Gastroesophageal sphincter (tissue), 4 donors: ENCODE measurements at regions not wholly inside any gene's neighbourhood (a gene's known extent, or its start where the extent isn't known, plus 50 kb on each side); places are given as distances from the start of the nearest gene placed in this dataset.

Experiments
- ATAC-seq: fragments of 150-250 bp; one replicate; pipeline ENCODE4 v1.9.1; 2016; ENCODE audit warnings: mild to moderate bottlenecking, moderate library complexity
- H3K27ac ChIP-seq, 4 donors: fragments of 200-600 bp; sonication (generic) in 3 of 4; 1 replicate in 3 of 4; 2 replicates in 1 of 4; pipeline ENCODE4 v1.5.1; 2016 to 2019
- H3K27me3 ChIP-seq: fragments of 200-600 bp; sonication (generic); one replicate; pipeline ENCODE4 v1.5.1; 2019
- H3K36me3 ChIP-seq, 2 donors: fragments of 200-600 bp; sonication (generic); one replicate each; pipeline ENCODE4 v1.5.1; 2019; ENCODE audit warnings: control low read depth in 1 of 2
- H3K4me1 ChIP-seq, 3 donors: fragments of 200-600 bp; sonication (generic); 1 replicate in 2 of 3; 2 replicates in 1 of 3; pipeline ENCODE4 v1.5.1; 2016 to 2019; ENCODE audit warnings: control low read depth in 2 of 3
- H3K4me3 ChIP-seq, 2 donors: fragments of 200-600 bp; sonication (generic); one replicate each; pipeline ENCODE4 v1.5.1; 2019; ENCODE audit warnings: mild to moderate bottlenecking in 1 of 2, moderate library complexity in 1 of 2
- H3K9me3 ChIP-seq, 3 donors: fragments of 200-600 bp; sonication (generic); one replicate each; pipeline ENCODE4 v1.5.1; 2017 to 2019; ENCODE audit warnings: control low read depth in 2 of 3
- EP300 ChIP-seq: sonication (generic); formaldehyde crosslinking; IDR thresholded peaks from one replicate; pipeline ENCODE4 v1.6.1; 2017; ENCODE audit warnings: antibody characterized with exemption, mild to moderate bottlenecking
- POLR2A ChIP-seq, 2 donors: fragments of 450-650 bp; IDR thresholded peaks; one replicate each; pipeline ENCODE4 v1.6.1; 2017; ENCODE audit warnings: antibody characterized with exemption in 2 of 2, mild to moderate bottlenecking in 2 of 2, moderate library complexity in 1 of 2
- POLR2AphosphoS5 ChIP-seq: sonication (generic); formaldehyde crosslinking; IDR thresholded peaks from one replicate; pipeline ENCODE4 v1.6.1; 2017; ENCODE audit warnings: antibody characterized with exemption
- WGBS, 2 donors: methylation state at CpG; one replicate each; pipeline ENCODE4 v1.1.5; 2018; ENCODE audit warnings: low coverage in 1 of 2; 5-methylcytosine and 5-hydroxymethylcytosine counted together
- TF ChIP-seq, protein P1 (sequence below), 4 experiments: fragments of 200-600 bp in 2 of 4; fragments of 450-650 bp in 2 of 4; sonication (generic) in 1 of 4; IDR thresholded peaks; one replicate each; pipeline ENCODE4 v1.5.1; 2017 to 2019; ENCODE audit warnings: antibody characterized with exemption in 4 of 4, mild to moderate bottlenecking in 2 of 4, moderate library complexity in 2 of 4

DNA sequence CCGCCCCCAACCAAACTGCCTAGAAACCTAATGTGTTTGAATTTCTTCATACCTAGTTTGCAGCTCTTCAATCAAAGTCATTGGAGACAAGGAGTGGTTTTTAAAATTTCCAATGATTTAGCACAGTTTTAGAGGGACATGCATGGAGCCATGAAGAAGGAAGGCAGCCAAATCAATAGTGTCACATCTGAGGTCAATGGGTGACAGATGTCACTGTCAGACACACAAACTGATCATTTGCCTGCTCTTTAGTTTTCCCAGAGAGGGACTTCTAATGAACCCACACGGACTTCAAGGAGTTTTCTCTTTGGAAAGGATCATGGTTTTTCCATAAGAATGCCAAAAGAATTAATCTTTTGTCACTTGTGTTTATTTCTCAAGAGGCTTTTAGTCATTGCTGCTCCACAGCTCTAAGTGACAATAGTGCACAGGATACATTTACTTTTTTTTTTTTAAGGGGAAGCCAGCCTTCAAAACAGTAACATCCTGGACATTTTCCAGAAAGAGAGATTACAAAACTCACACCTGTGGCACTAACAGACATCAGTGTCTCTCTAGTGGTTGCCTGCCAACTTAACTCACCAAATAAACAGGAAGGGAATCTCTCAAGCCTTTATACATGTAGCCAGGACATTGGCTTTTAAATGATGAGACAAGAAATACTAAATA lies 251.1 kb upstream of the DIAPH2 start:
- Histone ChIP-seq H3K9me3 (no peaks in the 10 kb centered on the region), H3K36me3 (no peaks in the 10 kb centered on the region), H3K27ac (peak overlapping the region; percentile 48 to 71 (median 60)), H3K4me1 (peaks cover 0 to 41% (median 5%) of the 10 kb centered on the region in 3 donors), H3K4me3 (no peak overlapping the region), H3K27me3 (no peaks in the 10 kb centered on the region)
- no peak for TF ChIP-seq POLR2A (IDR thresholded peaks at IDR 0.05)
- no peak for TF ChIP-seq POLR2AphosphoS5
- TF ChIP-seq, protein P1, sequence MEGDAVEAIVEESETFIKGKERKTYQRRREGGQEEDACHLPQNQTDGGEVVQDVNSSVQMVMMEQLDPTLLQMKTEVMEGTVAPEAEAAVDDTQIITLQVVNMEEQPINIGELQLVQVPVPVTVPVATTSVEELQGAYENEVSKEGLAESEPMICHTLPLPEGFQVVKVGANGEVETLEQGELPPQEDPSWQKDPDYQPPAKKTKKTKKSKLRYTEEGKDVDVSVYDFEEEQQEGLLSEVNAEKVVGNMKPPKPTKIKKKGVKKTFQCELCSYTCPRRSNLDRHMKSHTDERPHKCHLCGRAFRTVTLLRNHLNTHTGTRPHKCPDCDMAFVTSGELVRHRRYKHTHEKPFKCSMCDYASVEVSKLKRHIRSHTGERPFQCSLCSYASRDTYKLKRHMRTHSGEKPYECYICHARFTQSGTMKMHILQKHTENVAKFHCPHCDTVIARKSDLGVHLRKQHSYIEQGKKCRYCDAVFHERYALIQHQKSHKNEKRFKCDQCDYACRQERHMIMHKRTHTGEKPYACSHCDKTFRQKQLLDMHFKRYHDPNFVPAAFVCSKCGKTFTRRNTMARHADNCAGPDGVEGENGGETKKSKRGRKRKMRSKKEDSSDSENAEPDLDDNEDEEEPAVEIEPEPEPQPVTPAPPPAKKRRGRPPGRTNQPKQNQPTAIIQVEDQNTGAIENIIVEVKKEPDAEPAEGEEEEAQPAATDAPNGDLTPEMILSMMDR (IDR thresholded peaks at IDR 0.05), result no peak
- TF ChIP-seq EP300, result no peak
- ATAC-seq, result no peak
- 33% methylated on average over 2 of the region's 2 CpGs; no CpG with 5 or more reads in 1 of the 2 donors for WGBS, 2 donors

- TF ChIP-seq EP300 (no peak), POLR2A (IDR thresholded peaks at IDR 0.05) (no peak), POLR2AphosphoS5 (no peak)
- TF ChIP-seq, protein P1 (IDR thresholded peaks at IDR 0.05), result no peak
- no peak for ATAC-seq
- Histone ChIP-seq H3K4me3 (no peak overlapping the region), H3K4me1 (peaks cover 0 to 41% (median 5%) of the 10 kb centered on the region in 3 donors), H3K27me3 (no peaks in the 10 kb centered on the region), H3K36me3 (no peaks in the 10 kb centered on the region), H3K27ac (no peak overlapping the region), H3K9me3 (no peaks in the 10 kb centered on the region)
- 61 to 63% methylated on average over 2 of the region's 2 CpGs for WGBS, 2 donors
These were observed 249.1 kb upstream of the DIAPH2 start for GRCh38 chrX:96435378-96436035.

GRCh38 chrX:96436105-96436504 lies 248.5 kb upstream of the DIAPH2 start:
- TF ChIP-seq EP300, result no peak
- TF ChIP-seq POLR2A (IDR thresholded peaks at IDR 0.05), result no peak
- Histone ChIP-seq H3K9me3 (no peaks in the 10 kb centered on the region), H3K4me3 (no peak overlapping the region), H3K27ac (peak overlapping the region in 1 of 4 donors; percentile 0), H3K27me3 (no peaks in the 10 kb centered on the region), H3K4me1 (peaks cover 0 to 41% (median 5%) of the 10 kb centered on the region in 3 donors), H3K36me3 (no peaks in the 10 kb centered on the region)
- WGBS, 2 donors, result 13 to 50% methylated on average over 3 of the region's 3 CpGs
- no peak for ATAC-seq

DNA sequence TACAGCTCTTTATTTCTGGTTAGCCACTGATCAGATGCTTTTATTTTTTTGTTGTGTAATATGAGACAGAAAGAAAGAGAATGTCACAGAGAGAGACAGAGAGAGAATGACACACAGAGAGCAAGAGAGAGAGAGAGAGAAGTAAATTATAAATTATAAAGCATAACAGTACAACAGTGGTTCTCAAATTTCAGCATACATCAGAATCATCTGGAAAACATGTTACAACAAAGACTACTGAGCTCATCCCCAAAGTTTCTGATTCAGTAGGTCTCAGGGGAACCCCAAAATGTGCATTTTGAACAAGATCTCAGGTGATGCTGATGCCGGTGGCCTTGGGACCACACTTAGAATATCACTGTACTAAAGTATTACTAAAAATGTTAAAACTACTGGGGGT lies 245.8 kb upstream of the DIAPH2 start:
- 92% methylated on average over 1 of the region's 1 CpG; no CpG with 5 or more reads in 1 of the 2 donors for whole genome bisulfite sequencing, 2 donors

GRCh38 chrX:96440941-96441340 lies 243.7 kb upstream of the DIAPH2 start:
- Histone ChIP-seq H3K4me3 (no peak overlapping the region), H3K27me3 (no peaks in the 10 kb centered on the region), H3K27ac (no peak overlapping the region), H3K9me3 (no peaks in the 10 kb centered on the region), H3K36me3 (no peaks in the 10 kb centered on the region), H3K4me1 (peaks cover 0 to 6% (median 0%) of the 10 kb centered on the region in 3 donors)
- TF ChIP-seq, protein P1 (IDR thresholded peaks at IDR 0.05), result no peak
- TF ChIP-seq EP300, result no peak
- TF ChIP-seq POLR2A (IDR thresholded peaks at IDR 0.05), result no peak
- TF ChIP-seq POLR2AphosphoS5, result no peak
- no peak for ATAC-seq
- WGBS, 2 donors, result 67 to 76% methylated on average over 3 to 6 of the region's 6 CpGs

More for the DNA sequence above, 245.8 kb upstream of the DIAPH2 start:
- no peak overlapping the region for H3K4me3 ChIP-seq
- no peaks in the 10 kb centered on the region for H3K36me3 ChIP-seq
- TF ChIP-seq, protein P1 (IDR thresholded peaks at IDR 0.05), result no peak
- TF ChIP-seq POLR2AphosphoS5 (no peak), POLR2A (IDR thresholded peaks at IDR 0.05) (no peak), EP300 (no peak)
- H3K4me1 ChIP-seq, result peaks cover 0 to 18% (median 0%) of the 10 kb centered on the region in 3 donors
- no peaks in the 10 kb centered on the region for H3K9me3 ChIP-seq
- no peak overlapping the region for H3K27ac ChIP-seq
- no peaks in the 10 kb centered on the region for H3K27me3 ChIP-seq
- no peak for ATAC-seq
